GM19452 (cell line): ENCODE measurements at regions not wholly inside any gene's neighbourhood (a gene's known extent, or its start where the extent isn't known, plus 50 kb on each side); places are given as distances from the start of the nearest gene placed in this dataset.

Experiments
- ATAC-seq: cut with Tn5 transposase; IDR thresholded peaks from one replicate; pipeline ENCODE4 v1.9.1; 2021; ENCODE audit not compliant: unreplicated experiment

DNA sequence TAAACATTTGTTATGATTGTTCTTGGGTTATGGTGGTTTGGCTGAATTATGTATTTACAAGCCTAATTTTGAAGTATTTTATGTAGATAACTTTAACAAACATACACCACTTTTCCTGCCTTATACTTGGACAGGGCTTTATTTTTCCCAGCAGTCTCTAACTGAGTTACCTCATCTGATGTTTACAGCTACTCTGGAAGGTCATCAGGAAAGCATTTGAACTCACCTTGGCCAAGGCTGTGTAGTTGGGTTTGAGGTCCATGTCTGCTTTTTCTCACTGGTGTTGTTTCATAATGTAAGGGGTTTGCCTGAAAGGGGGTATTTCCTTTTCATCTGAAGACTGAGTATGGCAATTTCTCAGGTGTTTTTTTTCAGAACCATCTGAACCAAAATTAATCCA lies 193.5 kb downstream of the RWDD3 start:
- ATAC-seq, result no peak

DNA sequence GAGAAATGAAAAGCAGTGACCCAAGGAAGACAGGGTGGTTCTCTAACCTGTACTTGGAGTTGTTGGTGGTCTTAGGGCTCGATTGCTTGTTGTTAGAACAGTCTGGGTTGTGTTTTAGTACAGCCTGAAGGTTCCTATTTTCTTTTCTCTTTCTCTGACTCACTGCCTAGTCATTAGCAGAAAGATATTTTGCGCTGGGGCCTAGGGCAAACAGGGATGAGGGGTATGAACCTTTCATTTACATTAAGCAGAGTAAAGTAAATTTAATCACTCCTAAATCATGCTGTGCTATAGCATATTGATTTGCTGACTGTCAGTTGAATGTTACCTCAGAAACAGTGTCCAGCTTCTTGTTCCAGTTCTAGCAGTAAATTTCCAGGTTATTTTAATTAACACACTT lies 197.2 kb downstream of the RWDD3 start:
- ATAC-seq, result no peak

- ATAC-seq, result no peak
Observed at GRCh38 chr1:95435611-95436010, 201.6 kb downstream of the RWDD3 start.

- no peak for ATAC-seq
Observed at GRCh38 chr1:95437011-95437410, 203.0 kb downstream of the RWDD3 start.

DNA sequence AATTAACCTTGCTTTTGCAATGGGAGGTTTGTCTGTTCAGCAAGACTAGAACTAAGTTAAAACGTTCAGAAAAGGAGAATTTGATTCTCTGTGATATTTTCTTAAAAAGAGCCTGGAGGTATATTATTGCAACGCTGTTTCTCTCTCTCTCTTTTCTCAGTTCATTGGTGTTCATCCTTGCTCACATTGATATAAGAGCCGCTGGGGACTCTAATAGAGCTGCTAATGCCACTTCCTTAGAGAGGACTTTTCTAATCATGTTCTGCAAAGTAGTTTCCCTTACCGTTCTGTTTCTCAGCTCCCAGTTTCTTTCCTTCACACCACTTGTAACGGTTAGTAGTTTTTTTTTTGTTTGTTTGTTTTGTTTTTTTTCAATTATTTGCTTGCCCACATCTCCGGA lies 203.8 kb downstream of the RWDD3 start:
- no peak for ATAC-seq

DNA sequence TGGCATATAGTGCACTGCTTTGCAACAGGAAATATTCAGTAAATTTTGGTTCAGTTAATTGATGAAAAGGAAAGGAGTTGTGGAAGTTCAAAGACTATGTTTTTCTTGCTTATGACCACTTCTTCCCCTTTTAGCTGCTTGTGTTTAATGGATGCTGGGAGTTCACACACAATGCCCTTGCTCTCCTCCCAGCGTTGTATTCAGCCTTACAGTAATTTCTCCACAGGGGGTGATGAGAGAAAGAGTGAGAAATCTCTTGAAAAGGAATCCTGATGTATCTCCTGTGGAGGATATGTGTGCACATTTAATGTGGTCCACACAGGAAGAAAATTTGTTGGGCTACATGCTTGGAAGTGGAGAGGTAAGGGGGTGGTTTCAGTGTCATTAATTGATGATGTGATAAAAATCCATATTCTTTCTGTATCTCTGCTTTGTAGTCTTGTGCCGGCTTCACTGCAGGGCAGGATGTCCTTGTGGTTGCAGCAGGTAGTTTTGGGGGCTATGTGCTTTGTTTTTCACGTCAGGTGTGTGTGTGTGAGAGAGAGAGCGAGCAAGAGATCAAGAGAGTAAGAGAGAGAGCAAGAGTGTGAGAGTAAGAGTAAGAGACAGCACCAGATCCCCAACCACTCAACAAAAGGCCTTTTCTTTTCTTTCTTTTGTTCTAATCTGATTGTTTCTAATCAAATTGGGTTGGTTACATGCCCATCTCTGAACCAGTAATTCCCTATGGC lies 204.4 kb downstream of the RWDD3 start:
- no peak for ATAC-seq

DNA sequence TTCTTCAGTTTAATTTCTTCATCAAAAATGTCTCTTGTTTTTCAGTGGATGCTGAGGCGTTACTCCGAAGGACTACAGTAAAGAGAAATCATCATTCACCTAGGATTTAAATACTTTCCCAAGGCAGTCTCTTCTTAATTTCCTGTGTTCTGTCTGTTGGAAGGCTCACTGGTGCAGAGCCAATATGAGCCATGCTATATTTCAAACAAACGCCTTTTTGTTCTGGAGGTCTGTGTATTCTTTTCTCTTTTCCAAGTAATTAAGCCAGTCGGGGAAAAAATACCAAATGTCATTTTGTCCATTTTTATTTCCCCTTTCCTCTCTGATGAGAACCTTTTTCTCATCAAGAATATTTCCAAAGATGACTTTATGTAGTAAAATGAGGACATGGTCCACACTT lies 206.5 kb downstream of the RWDD3 start:
- ATAC-seq, result no peak

- ATAC-seq, result no peak
Observed at GRCh38 chr1:95449516-95449915, 215.5 kb downstream of the RWDD3 start.

- no peak for ATAC-seq
Observed at GRCh38 chr1:95451054-95451453, 217.0 kb downstream of the RWDD3 start.

DNA sequence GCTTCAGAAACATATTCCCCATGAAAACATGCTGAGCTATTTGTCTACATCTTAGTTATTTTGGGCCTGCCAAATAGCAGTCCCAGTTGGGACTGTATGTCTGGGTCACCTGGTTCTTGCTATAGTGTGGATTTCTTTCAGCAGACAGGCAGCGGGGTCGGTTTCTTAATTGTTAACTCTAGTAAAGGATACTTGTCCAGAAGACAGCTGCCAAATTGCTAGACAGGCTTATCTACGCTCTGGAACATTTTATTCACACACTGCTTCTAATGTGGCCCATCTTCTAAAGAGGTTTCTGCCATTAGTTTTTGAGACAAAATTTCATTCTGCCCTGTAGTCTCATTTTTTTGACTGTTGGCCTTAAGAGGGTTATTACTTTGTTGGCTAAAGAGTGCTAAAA lies 217.9 kb downstream of the RWDD3 start:
- no peak for ATAC-seq

DNA sequence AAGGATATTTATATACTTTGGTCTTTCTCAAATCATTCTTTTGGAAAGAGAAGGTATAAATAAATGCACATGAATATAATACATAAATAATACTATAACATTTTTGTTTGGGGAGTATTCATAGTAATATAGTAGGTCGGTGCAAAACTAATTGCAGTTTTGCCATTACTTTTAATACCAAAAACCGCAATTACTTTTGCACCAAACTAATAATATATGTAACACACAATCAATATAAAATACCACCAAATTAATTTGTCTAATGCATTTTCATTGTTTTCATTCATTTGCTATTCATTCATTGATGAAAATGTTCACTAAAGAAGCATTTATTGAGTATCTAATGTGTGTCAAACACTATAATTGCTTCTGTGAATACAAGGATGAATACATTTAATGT lies 219.0 kb downstream of the RWDD3 start:
- no peak for ATAC-seq

- no peak for ATAC-seq
Observed at GRCh38 chr1:95467036-95467435, 233.0 kb downstream of the RWDD3 start.

DNA sequence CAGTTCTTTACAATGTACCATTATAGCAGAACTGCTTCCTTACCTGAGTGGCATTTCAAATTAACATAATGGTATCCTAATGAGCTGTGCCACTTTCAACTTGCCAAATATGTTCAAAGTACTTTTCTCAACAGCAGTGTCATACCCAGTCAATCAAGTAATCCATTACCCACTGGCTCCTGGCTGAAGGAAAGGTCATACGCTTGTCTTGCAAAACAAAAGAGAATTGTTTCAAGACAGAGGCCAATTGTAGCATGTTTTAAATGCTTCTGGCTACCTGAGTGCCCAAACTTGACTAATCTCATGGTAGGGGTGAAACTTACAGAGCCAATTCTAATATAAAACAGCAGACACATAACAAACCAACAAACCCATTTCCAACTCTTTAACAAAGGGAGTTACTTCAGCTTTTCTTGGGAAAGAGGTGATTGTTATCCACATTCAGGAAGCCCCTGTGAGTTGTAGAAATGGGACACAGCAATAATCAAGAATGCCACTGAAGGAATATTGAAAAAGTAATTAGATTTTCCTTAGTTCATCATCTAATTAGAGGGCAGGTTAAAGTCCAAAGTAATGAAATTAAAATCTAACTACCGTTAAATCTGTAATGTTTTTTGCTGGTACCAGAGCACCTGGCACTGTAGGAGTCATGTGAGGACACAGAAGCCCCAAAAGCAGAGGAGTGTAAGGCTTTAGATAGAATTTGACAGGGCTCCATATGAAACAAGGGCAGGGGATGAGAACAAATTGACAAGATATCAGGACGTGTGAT lies 241.9 kb downstream of the RWDD3 start:
- no peak for ATAC-seq

DNA sequence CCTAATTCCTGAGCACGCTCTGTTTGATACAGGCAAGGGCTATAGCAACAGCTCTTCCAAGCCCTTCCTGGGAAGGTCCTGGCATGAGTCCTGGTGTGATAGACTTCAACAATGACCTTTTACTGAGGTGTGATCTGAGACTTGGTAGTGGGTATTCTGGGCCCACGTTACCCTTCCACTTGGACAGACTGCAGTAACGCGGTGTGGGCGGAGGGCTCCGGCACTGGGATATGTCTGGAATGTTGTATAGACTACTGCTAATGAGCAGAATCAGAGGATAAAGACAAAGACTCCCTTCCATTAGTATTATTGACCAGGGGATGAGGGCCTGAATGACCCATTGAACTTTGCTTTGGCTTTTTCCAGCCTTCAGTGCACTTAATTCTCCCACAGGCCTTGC lies 262.3 kb downstream of the RWDD3 start:
- ATAC-seq, result no peak

DNA sequence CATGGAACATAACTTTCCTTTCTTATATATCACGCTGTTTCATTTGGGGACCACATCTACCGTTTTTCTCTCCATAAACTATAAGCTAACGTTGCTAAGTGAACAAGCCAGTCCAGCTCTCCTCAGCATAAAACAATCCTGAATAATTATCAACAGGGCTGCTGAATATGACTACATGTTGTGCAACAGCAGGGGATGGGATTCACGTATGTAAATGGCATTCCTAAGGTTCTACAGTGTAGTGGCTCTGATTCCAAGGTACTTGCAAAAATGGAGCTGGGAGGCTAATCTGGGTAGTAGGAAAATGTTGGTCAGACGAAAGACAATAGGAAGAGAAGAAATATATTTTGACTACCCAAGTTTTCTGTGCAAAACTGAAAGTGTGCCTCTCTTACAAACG lies 262.8 kb downstream of the RWDD3 start:
- ATAC-seq, result no peak

- ATAC-seq, result no peak
Observed at GRCh38 chr1:95497566-95497965, 263.6 kb downstream of the RWDD3 start.

DNA sequence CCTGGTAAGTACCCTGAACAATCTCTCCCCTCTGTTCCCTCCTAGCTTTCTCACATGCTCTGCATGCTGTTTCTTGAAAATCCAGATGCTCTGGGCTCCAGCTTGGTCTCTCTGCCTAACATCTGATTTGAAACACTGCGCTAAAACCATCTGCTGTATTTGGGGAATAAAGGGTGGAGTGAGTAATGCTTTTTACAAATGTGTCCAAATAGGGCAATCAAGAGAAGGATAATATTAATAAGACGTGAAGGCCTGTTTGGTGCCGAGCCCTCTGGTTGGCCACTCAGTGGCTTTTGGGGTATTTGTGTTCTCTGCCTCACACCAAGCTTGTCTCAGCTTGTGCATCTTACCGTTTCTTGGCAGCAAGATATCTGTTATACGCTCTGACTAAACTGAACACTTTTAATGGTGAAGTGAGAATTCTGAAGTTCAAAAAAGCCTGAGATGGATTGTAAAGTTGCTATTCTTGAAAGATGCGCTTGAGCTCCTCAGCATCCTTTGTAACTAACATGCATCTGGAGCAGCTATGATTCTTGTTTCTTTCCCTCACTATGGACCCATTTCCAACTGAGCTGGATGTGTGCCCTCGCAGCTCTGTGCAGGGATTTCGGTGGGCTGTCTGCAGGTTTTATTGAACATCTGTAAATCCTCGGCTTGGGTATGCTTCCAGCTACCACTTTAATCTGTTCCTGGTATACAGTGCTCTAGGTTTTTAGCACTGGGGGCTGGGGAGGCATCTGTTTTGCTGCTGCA lies 269.4 kb downstream of the RWDD3 start:
- no peak for ATAC-seq

DNA sequence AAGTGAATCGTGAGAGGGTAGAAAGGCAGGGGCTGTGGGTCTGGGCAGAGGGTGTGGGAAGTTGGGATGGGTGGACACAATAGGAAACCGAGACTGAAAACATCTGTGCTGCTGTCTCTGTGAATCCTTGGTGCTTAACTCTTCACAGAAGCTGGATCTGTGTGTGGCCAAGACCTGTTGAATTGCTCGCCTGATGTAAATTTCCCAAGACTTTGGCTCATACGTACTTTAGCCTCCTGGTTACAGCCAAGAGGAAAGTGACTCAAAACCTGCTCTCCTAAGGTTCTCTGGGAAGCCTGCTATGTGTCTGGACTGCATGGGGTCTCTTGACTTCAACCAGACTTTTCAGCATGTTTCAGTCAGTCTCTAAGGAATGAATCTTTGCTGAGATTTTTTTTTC lies 270.3 kb downstream of the RWDD3 start:
- ATAC-seq, result no peak

- ATAC-seq, result no peak
Observed at GRCh38 chr1:95506736-95507414, 272.9 kb downstream of the RWDD3 start.

- ATAC-seq, result no peak
Observed at GRCh38 chr1:95509989-95510388, 276.0 kb downstream of the RWDD3 start.

GRCh38 chr1:95512925-95513324 lies 278.9 kb downstream of the RWDD3 start:
- ATAC-seq, result no peak
